K562 (cell line): ENCODE measurements at regions not wholly inside any gene's neighbourhood (a gene's known extent, or its start where the extent isn't known, plus 50 kb on each side); places are given as distances from the start of the nearest gene placed in this dataset.

Experiments
- ARHGAP35 ChIP-seq: fragments of 450-650 bp; IDR thresholded peaks from 2 replicates; pipeline ENCODE4 v1.6.1; 2018; ENCODE audit not compliant: partially characterized antibody
- CTBP1 ChIP-seq: fragments of 450-650 bp; IDR thresholded peaks from 2 replicates; pipeline ENCODE4 v1.6.1; 2016; ENCODE audit warnings: borderline replicate concordance
- FOXA1 ChIP-seq: fragments of 450-650 bp; IDR thresholded peaks from 2 replicates; pipeline ENCODE4 v1.6.1; 2016; ENCODE audit warnings: mild to moderate bottlenecking, borderline replicate concordance
- HDAC1 ChIP-seq, 2 experiments: fragments of 450-650 bp; IDR thresholded peaks; 2 replicates each; pipeline ENCODE4 v1.6.1; 2016 to 2017; ENCODE audit warnings: inconsistent platforms in 1 of 2, mild to moderate bottlenecking in 1 of 2, moderate library complexity in 1 of 2
- HDAC2 ChIP-seq: fragments of 450-650 bp; IDR thresholded peaks from 2 replicates; pipeline ENCODE4 v1.6.1; 2016; ENCODE audit warnings: mild to moderate bottlenecking
- HMGN3 ChIP-seq: IDR thresholded peaks from 2 replicates; pipeline ENCODE4 v1.6.1; 2011; ENCODE audit warnings: borderline replicate concordance, low read depth, mild to moderate bottlenecking, mixed read lengths, low read length; ENCODE audit not compliant: insufficient read length; ENCODE audit errors: extremely low read depth
- HSF4 ChIP-seq: fragments of 250-450 bp; sonication (Bioruptor Pico); IDR thresholded peaks from 2 replicates; pipeline ENCODE4 v2.1.2; 2022; ENCODE audit warnings: mild to moderate bottlenecking, moderate library complexity, borderline replicate concordance
- KDM1A ChIP-seq, 2 experiments: fragments of 450-650 bp; IDR thresholded peaks; 2 replicates each; pipeline ENCODE4 v1.6.1; 2016; ENCODE audit warnings: mild to moderate bottlenecking in 2 of 2
- MAZ ChIP-seq, 2 experiments: fragments of 450-650 bp in 1 of 2; sonication (generic) in 1 of 2; formaldehyde crosslinking; IDR thresholded peaks in 1 of 2; conservative IDR thresholded peaks in 1 of 2; 2 replicates each; pipeline versions ENCODE4 v1.4.0 to v1.5.0; 2020; ENCODE audit warnings: mild to moderate bottlenecking in 1 of 2, missing genetic modification reagents in 1 of 2
- MCM7 ChIP-seq, 2 experiments: fragments of 450-650 bp; IDR thresholded peaks; 2 replicates each; pipeline ENCODE4 v1.6.1; 2016 to 2018
- NCOA4 ChIP-seq: fragments of 450-650 bp; IDR thresholded peaks from 2 replicates; pipeline ENCODE4 v1.6.1; 2018; ENCODE audit warnings: mild to moderate bottlenecking; ENCODE audit not compliant: partially characterized antibody
- NFIC ChIP-seq: fragments of 450-650 bp; IDR thresholded peaks from 2 replicates; pipeline ENCODE4 v1.6.1; 2017; ENCODE audit warnings: mild to moderate bottlenecking, inconsistent platforms
- POLR3A ChIP-seq: IDR thresholded peaks from 2 replicates; pipeline ENCODE4 v1.6.1; 2011; ENCODE audit warnings: borderline replicate concordance, mild to moderate bottlenecking, moderate library complexity; ENCODE audit not compliant: insufficient read length, insufficient read depth; ENCODE audit errors: extremely low read depth
- RBM17 ChIP-seq: fragments of 200-400 bp; formaldehyde crosslinking; IDR thresholded peaks from 2 replicates; pipeline ENCODE4 v1.6.1; 2017; ENCODE audit warnings: low read depth, mild to moderate bottlenecking, low read length, borderline replicate concordance
- SMAD3 ChIP-seq: fragments of 450-650 bp; formaldehyde crosslinking; conservative IDR thresholded peaks from 2 replicates; pipeline ENCODE4 v1.4.0; 2020; ENCODE audit warnings: mild to moderate bottlenecking
- TAF15 ChIP-seq: fragments of 200-400 bp; formaldehyde crosslinking; IDR thresholded peaks from 2 replicates; pipeline ENCODE4 v1.6.1; 2017; ENCODE audit warnings: mild to moderate bottlenecking, low read depth, low read length, moderate library complexity
- YBX1 ChIP-seq: fragments of 450-650 bp; IDR thresholded peaks from 2 replicates; pipeline ENCODE4 v1.7.1; 2016; ENCODE audit warnings: mild to moderate bottlenecking
- ZNF274 ChIP-seq: IDR thresholded peaks from 2 replicates; pipeline ENCODE4 v1.6.1; 2011; ENCODE audit warnings: low read depth, mild to moderate bottlenecking, low read length, moderate library complexity, borderline replicate concordance
- ZNF551 ChIP-seq: fragments of 250-450 bp; sonication (Bioruptor Pico); IDR thresholded peaks from 2 replicates; pipeline ENCODE4 v1.5.0; 2021; ENCODE audit warnings: mild to moderate bottlenecking, moderate library complexity
- TF ChIP-seq, protein P1 (sequence below): fragments of 450-650 bp; formaldehyde crosslinking; IDR thresholded peaks from 2 replicates; pipeline ENCODE4 v1.4.0; 2022; ENCODE audit warnings: missing genetic modification characterization
- TF ChIP-seq, protein P2 (sequence below): fragments of 450-650 bp; formaldehyde crosslinking; IDR thresholded peaks from 2 replicates; pipeline ENCODE4 v1.4.0; 2022; ENCODE audit warnings: missing genetic modification characterization
- TF ChIP-seq, protein P3 (sequence below), 2 experiments: fragments of 450-650 bp in 1 of 2; IDR thresholded peaks; 2 replicates each; pipeline ENCODE4 v1.6.1; 2011 to 2017; ENCODE audit warnings: low read depth in 2 of 2, antibody characterized with exemption in 1 of 2, borderline replicate concordance in 1 of 2, low read length in 1 of 2, mild to moderate bottlenecking in 1 of 2, mixed read lengths in 1 of 2; ENCODE audit not compliant: control insufficient read depth in 1 of 2
- TF ChIP-seq, protein P4 (sequence below): sonication (generic); IDR thresholded peaks from 2 replicates; pipeline ENCODE4 v1.6.1; 2016

DNA sequence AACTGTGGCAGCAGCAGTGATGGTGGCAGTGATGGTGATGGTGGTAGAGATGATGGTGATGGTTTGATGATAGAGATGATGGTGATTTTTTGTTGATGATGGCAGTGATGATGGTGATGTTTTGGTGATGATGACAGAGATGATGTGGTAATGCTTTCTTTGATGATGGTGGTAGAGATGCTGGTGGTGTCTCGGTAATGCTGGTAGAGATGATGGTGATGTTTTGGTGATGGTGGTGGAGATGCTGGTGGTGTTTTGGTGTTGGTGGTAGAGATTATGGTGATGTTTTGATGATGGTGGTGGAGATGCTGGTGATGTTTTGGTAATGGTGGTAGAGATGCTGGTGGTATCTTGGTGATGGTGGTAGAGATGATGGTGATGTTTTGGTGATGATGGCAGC is 131.6 kb downstream of the NAV1 start (continued):
- TF ChIP-seq, protein P1, sequence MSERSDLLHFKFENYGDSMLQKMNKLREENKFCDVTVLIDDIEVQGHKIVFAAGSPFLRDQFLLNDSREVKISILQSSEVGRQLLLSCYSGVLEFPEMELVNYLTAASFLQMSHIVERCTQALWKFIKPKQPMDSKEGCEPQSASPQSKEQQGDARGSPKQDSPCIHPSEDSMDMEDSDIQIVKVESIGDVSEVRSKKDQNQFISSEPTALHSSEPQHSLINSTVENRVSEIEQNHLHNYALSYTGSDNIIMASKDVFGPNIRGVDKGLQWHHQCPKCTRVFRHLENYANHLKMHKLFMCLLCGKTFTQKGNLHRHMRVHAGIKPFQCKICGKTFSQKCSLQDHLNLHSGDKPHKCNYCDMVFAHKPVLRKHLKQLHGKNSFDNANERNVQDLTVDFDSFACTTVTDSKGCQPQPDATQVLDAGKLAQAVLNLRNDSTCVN (CRISPR knock-in tag) = 0 out of 2 replicates have a peak, but pooled peaks have one; percentile 44
- TF ChIP-seq CTBP1 (peak; percentile 15; the same call in 1 of the 2 replicates), SMAD3 (CRISPR knock-in tag) (no peak), FOXA1 (no peak), ARHGAP35 (peak; percentile 14), POLR3A (no peak), ZNF274 (no peak), HSF4 (CRISPR knock-in tag) (no peak), HDAC1 (IDR thresholded peaks at IDR 0.05) (peak in 1 of 2 experiments; percentile 58; a peak in 2 of 4 replicates), TAF15 (no peak), HDAC2 (0 out of 2 replicates have a peak, but pooled peaks have one; percentile 14), YBX1 (0 out of 2 replicates have a peak, but pooled peaks have one; percentile 71), MAZ (CRISPR knock-in tag; conservative IDR thresholded peaks at IDR 0.05 in 1 of 2, IDR thresholded peaks at IDR 0.05 in 1 of 2) (no peak), HMGN3 (no peak), ZNF551 (CRISPR knock-in tag) (no peak), NFIC (no peak), RBM17 (no peak), NCOA4 (peak; percentile 41), KDM1A (IDR thresholded peaks at IDR 0.05) (peak in 1 of 2 experiments; percentile 9; a peak in 1 of 4 replicates), MCM7 (IDR thresholded peaks at IDR 0.05) (no peak)
- TF ChIP-seq, protein P2, sequence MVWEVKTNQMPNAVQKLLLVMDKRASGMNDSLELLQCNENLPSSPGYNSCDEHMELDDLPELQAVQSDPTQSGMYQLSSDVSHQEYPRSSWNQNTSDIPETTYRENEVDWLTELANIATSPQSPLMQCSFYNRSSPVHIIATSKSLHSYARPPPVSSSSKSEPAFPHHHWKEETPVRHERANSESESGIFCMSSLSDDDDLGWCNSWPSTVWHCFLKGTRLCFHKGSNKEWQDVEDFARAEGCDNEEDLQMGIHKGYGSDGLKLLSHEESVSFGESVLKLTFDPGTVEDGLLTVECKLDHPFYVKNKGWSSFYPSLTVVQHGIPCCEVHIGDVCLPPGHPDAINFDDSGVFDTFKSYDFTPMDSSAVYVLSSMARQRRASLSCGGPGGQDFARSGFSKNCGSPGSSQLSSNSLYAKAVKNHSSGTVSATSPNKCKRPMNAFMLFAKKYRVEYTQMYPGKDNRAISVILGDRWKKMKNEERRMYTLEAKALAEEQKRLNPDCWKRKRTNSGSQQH (CRISPR knock-in tag) = peak; percentile 79
- TF ChIP-seq, protein P3, sequence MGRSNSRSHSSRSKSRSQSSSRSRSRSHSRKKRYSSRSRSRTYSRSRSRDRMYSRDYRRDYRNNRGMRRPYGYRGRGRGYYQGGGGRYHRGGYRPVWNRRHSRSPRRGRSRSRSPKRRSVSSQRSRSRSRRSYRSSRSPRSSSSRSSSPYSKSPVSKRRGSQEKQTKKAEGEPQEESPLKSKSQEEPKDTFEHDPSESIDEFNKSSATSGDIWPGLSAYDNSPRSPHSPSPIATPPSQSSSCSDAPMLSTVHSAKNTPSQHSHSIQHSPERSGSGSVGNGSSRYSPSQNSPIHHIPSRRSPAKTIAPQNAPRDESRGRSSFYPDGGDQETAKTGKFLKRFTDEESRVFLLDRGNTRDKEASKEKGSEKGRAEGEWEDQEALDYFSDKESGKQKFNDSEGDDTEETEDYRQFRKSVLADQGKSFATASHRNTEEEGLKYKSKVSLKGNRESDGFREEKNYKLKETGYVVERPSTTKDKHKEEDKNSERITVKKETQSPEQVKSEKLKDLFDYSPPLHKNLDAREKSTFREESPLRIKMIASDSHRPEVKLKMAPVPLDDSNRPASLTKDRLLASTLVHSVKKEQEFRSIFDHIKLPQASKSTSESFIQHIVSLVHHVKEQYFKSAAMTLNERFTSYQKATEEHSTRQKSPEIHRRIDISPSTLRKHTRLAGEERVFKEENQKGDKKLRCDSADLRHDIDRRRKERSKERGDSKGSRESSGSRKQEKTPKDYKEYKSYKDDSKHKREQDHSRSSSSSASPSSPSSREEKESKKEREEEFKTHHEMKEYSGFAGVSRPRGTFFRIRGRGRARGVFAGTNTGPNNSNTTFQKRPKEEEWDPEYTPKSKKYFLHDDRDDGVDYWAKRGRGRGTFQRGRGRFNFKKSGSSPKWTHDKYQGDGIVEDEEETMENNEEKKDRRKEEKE (IDR thresholded peaks at IDR 0.05; ENCODE audit: borderline replicate concordance in 1 of 2, control insufficient read depth in 1 of 2, low read depth in 2 of 2, low read length in 1 of 2) = 0 out of 4 replicates have a peak, but pooled peaks of 1 of the 2 experiments have one; percentile 44
- TF ChIP-seq, protein P4, sequence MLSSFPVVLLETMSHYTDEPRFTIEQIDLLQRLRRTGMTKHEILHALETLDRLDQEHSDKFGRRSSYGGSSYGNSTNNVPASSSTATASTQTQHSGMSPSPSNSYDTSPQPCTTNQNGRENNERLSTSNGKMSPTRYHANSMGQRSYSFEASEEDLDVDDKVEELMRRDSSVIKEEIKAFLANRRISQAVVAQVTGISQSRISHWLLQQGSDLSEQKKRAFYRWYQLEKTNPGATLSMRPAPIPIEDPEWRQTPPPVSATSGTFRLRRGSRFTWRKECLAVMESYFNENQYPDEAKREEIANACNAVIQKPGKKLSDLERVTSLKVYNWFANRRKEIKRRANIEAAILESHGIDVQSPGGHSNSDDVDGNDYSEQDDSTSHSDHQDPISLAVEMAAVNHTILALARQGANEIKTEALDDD = no peak
